SKM-1 treated with dmso at 0.1 percent for 144 hours (cell line): ENCODE measurements at regions not wholly inside any gene's neighbourhood (a gene's known extent, or its start where the extent isn't known, plus 50 kb on each side); places are given as distances from the start of the nearest gene placed in this dataset.
A peak's percentile ranks its signal among the peaks of the same experiment; 100 is the strongest.

Experiments used
- DNase-seq: peaks from one replicate; lab custom pipeline; 2025; ENCODE audit not compliant: unreplicated experiment; lab: John Stamatoyannopoulos, UW

- DNase-seq = no peak
Observed at GRCh38 chr3:17965331-17965730, 222.9 kb upstream of the TBC1D5 start.

GRCh38 chr3:17964108-17964507 lies 221.7 kb upstream of the TBC1D5 start:
- peak; percentile 94 for DNase-seq

DNA sequence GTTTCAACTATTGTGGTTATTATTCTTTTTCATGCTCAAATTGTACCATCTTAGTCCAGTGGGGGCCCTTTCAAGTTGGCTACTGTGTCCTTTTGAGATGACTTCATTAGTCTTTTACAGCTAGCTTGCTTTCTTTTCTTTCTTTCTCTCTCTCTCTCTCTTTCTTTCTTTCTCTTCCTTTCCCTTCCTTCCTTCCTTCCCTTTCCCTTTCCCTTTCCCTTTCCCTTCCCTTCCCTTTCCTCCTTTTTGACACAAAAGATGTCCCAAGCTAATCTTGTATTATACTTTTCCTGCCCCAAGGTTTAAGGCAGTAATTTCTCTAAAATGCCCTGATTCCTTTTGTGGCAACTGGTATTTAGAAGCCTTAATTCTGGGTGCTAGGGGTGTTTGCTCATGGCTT lies 213.0 kb upstream of the TBC1D5 start:
- no peak for DNase-seq

GRCh38 chr3:17954801-17955200 lies 212.4 kb upstream of the TBC1D5 start:
- no peak for DNase-seq

DNA sequence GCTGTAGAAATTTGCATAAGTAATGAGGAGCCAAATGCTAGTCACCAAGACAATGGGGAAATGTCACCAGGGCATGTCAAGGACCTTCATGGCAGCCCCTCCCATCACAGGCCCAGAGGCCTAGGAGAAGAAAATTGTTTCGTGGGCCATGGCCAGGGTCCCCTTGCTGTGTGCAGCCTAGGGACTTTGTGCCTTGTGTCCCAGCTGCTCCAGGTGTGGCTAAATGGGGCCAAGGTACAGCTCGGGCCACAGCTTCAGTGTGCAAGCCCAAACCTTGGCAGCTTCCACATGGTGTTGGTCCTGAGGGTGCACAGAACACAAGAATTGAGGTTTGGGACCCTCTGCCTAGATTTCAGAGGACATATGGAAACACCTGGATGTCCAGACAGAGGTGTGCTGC lies 208.8 kb upstream of the TBC1D5 start:
- DNase-seq = no peak

GRCh38 chr3:17949101-17949500 lies 206.7 kb upstream of the TBC1D5 start:
- DNase-seq = no peak

- DNase-seq = no peak
Observed at GRCh38 chr3:17947833-17948232, 205.4 kb upstream of the TBC1D5 start.

- no peak for DNase-seq
Observed at GRCh38 chr3:17946619-17947018, 204.2 kb upstream of the TBC1D5 start.

GRCh38 chr3:17945799-17946399 lies 203.5 kb upstream of the TBC1D5 start:
- DNase-seq = no peak

DNA sequence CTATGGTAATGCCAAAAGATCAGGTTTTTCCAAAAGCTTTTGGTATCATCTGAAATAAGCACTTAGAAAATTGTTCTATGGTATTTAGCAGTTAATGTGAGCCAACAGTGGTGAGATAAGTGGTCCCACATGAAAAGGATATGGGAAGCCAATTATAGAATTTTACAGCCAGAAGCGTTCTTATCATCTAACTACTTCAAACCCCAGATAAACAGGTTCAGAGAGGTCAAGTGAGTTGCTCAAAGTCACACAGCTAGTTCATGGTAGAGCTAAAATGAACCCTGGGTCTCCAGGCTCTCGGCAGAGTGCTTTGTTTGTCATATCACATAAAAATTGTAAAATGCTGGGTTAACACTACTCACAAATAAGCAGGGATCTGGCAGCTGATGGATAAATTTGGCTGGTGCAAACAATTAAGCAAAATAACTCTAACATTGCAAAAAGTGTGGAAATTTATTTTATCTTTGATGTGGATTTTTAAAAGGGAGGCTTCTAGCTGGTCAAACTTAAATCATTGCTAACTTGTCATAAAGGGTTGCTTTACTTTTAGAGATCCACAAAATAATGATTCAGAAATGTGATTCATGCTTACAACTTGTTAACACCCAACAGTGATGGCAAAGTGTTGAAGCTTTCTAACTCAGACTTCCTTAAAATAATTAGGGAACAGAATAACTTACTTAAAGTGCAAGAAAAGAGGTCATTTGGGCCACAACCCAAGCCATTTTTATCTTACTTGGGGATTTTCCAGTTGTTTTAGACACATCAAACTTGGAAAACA lies 202.8 kb upstream of the TBC1D5 start:
- no peak for DNase-seq

DNA sequence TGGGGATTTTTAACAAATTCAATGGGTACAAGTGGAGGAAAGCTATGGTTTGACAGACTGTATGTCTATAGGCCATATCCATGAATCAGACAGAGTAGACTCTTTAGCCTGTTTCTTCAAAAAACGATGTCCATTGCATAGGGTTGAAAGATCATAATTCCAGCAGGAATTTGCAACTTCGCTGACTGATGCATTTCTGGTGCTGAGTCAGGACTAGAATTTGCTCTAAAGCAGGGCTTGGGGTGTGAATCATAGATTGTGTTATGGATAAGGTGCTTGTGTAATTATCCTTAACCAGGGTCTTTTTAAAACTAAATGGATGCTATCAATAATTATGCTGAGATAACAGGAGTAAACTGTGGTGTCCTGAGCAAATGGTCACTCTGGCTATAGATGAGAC lies 200.4 kb upstream of the TBC1D5 start:
- no peak for DNase-seq

DNA sequence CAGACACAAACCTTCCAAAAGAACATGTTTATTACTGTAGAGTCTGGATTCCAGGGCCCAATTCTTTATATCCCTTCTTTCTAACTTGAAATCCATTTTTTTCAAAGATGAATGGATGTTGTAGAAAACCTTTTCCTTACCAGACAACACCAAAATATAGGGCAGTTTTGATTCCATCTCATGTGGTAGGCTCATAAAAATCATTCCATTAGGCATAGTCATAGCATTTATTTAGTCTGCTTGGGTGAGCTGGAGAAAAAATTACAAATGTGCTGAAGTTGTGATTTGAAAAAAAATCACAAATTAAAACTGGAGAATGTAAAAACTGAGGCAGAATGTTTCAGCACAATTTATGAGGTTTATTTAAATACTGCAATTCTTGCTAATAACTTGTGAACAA lies 199.3 kb upstream of the TBC1D5 start:
- DNase-seq = no peak

GRCh38 chr3:17941152-17941551 lies 198.7 kb upstream of the TBC1D5 start:
- no peak for DNase-seq

DNA sequence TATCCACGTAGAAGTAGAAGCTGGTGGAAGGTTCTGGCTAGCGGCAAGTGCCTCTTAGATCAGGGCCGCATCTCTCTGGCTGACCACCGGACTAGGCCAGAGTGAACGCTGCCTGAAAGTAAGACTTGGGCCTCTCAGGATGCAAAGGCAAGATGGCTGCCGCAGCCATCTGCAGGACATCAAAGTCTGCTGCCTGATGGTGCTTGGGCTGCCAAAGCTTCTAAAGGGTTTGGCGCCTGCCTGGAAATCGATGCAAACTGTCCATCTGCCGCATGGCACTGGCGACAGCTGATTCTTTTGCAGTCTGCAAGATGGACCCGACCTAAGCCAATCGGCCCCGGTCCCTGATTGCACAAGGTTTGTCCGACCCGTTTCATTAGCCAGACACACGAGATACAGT lies 196.7 kb upstream of the TBC1D5 start:
- no peak for DNase-seq

GRCh38 chr3:17938313-17938712 lies 195.9 kb upstream of the TBC1D5 start:
- DNase-seq = no peak

GRCh38 chr3:17936736-17937480 lies 194.5 kb upstream of the TBC1D5 start:
- DNase-seq = no peak

DNA sequence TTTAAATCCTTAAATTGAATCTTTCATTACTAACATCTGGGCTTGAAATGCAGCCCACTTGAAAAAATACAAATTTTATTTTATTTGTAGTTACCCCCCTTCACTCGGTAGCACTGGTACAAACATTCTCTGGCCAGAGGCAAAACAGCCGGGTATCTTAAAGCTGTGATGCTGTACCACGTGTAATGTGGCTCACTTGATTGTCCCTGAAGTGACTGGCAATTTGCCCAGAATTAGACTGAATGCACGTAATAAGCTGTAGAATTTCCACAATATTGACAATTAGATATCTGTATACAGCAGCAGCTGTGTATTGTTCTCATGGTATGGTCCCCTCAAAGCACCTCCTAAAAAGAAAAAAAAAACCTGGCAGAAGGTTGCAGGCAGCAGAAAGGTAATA lies 192.8 kb upstream of the TBC1D5 start:
- DNase-seq = no peak

DNA sequence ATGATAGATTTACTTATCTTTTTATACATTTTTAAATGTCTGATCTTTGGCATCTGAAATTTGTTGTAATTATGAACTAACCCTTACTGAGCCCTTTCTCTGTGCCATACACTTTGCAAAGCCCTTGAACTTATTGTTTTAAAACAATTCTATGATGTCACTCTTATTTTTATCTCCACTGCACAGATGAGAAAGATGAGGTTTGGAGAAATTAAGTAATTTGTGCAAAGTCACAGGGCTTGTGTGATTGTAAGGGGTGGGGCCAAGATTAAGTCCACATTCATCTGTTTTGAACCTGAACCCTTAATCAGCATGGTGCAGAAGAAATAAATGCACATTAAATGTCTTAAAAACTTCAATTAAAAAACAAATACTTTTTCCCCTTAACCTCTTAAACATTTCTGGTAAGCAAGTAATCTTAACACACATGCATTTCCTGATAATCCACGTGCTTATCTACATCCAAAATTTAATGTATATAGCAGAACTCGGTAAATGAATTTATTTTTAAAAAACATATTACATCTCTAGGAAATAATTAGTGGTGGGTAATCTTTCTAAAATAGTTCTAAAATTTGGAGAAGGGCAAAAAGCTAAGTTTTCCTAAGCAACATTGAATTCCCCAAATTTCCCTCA lies 189.8 kb upstream of the TBC1D5 start:
- DNase-seq = no peak

GRCh38 chr3:17931131-17931530 lies 188.7 kb upstream of the TBC1D5 start:
- DNase-seq = no peak

DNA sequence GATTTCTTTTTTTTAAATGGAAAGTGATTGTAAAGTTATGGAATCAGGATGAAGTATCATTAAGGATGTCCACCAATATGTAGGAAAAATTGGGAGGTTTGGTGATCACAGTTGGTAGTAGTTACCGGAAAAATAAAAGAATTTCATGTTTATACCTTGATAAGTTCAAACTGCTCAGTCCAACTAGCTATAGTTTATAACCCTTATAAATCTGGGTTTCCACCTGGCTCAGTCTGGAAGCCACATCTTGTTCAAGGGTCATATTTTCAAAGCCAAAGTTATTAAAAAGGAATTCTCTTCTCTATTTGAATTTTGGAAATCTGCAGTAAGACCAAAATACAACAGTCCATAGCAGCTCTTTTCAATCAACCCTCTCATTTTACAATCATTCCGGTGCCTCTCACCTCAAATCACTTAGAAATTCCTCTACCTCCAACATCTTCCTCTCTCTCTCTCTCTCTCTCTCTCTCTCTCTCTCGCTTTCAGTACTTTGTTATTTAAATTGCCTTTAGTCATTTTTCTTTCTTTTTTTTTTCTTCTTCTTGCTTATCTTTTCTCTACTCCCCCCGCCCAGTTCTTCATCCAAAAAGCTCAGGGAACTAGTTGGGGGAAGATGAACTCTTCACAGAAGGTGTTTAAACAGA lies 186.2 kb upstream of the TBC1D5 start:
- DNase-seq = no peak

GRCh38 chr3:17927036-17927435 lies 184.6 kb upstream of the TBC1D5 start:
- DNase-seq = no peak
